ENCODE measurements at regions not wholly inside any gene's neighbourhood (a gene's known extent, or its start where the extent isn't known, plus 50 kb on each side); places are given as distances from the start of the nearest gene placed in this dataset.

DNA sequence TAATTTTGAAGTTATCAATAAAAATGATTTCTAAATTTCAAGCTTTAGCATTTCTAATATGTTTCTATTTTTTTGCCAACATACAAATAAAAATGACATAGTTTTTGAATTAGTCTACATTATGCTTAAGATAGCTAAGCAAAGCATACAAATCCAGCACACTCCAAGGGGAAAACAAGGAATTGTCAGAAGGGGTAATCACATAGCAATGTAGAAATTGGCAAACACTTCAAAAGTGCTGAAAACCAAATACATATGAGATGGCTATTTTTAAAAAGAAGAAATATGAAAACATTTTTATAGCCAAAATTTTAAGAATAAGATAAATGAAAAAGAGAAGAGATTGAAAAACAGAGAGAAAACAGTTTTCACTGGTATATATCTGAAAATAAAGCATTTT is 308.0 kb downstream of the SLC6A15 start:
- Histone ChIP-seq H3K9me3 (ENCODE audit: control insufficient read depth, low read length) (no peaks in the 10 kb centered on the region), H3K27ac (ENCODE audit: low read depth, low read length, severe bottlenecking) (no peak overlapping the region), H3K4me1 (ENCODE audit: control insufficient read depth, insufficient read depth, low read length, poor library complexity, severe bottlenecking) (peaks cover 6% of the 10 kb centered on the region), H3K4me3 (ENCODE audit: extremely low read depth, insufficient read depth, low read length, poor library complexity, severe bottlenecking) (no peak overlapping the region), H3K36me3 (ENCODE audit: control insufficient read depth, insufficient read depth, low read length) (no peaks in the 10 kb centered on the region)

DNA sequence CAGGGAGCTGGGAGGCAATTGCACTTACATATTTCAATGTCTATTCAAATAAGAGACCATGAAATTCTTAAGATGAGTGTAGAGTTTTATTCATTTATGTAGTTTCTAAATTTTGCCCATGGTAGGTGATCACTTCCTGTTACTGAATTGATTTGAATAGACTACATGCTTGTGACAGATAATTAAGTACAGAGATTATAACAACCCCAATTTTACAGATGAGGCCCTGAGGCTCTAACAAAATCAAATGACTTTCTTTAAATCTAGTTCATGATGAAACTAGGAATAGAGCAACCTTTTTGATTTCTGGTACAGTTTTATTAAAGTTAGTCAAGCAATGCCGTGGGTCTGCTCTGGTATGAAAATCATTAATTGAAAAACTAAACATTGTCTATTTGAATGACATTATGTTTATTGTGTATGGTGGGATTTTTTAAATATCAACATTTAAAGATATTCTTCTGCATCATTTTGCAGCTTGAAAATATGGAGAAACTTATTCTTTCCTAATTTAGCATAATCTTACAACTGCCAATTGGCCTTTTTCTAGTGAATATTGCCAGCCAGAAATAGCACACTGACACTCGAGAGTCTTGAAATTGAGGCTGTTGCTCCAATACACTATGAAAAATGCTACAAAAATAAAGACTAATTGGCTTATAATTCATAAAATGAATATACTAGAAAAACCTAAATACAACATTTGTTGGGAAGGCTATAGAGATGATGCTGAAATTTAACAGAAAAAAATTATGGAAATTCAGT is 308.9 kb downstream of the SLC6A15 start:
- Histone ChIP-seq H3K4me1 (ENCODE audit: control insufficient read depth, insufficient read depth, low read length, poor library complexity, severe bottlenecking) (peaks cover 12% of the 10 kb centered on the region), H3K9me3 (ENCODE audit: control insufficient read depth, low read length) (no peaks in the 10 kb centered on the region), H3K27ac (ENCODE audit: low read depth, low read length, severe bottlenecking) (no peak overlapping the region), H3K4me3 (ENCODE audit: extremely low read depth, insufficient read depth, low read length, poor library complexity, severe bottlenecking) (no peak overlapping the region), H3K36me3 (ENCODE audit: control insufficient read depth, insufficient read depth, low read length) (no peaks in the 10 kb centered on the region)
- no CpG with 5 or more reads among the region's 2 CpGs for WGBS, 2 experiments (ENCODE audit: insufficient coverage in 2 of 2)

DNA sequence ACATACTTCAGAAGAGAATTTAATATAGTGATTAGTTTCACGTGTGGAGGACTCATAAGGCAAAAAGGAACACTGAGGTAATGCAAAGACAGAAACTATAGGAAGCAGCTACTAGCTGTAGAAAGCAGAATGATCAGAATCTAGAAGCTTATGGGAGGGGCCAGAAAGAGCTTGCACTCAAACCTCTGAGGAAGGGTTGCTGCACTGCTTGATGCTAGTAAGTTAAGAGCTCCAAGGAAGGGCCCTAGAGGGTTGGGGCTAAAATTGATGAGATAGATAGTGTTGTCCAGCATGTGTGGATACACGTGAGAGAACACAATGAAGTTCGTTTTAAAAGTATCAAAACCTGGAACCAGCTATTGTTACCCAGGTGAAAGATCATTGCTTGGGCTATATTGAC is 311.1 kb downstream of the SLC6A15 start:
- Histone ChIP-seq H3K4me1 (ENCODE audit: control insufficient read depth, insufficient read depth, low read length, poor library complexity, severe bottlenecking) (peaks cover 12% of the 10 kb centered on the region), H3K27ac (ENCODE audit: low read depth, low read length, severe bottlenecking) (no peak overlapping the region), H3K36me3 (ENCODE audit: control insufficient read depth, insufficient read depth, low read length) (no peaks in the 10 kb centered on the region), H3K4me3 (ENCODE audit: extremely low read depth, insufficient read depth, low read length, poor library complexity, severe bottlenecking) (no peak overlapping the region), H3K9me3 (ENCODE audit: control insufficient read depth, low read length) (no peaks in the 10 kb centered on the region)
- 71 to 86% methylated on average over 1 to 2 of the region's 3 CpGs for WGBS, 2 experiments (ENCODE audit: insufficient coverage in 2 of 2)

DNA sequence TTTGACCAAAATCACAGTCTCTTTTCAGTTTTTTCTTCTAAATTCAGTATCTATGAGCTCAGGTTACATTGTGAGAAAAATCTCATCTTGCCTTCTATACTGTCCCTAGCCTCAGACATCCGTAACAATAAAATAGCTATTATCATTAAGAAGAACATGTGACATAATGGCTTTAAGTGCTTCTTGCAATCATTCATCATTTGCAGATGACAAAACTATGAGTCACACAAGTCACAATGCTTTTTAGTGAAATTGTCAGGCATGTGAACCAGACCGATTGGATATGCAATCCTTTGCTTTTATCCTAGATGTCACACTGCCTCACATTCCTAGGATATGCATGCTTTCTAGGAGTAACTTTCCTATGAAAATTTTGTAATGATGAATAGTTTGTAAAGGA is 313.1 kb downstream of the SLC6A15 start:
- no peak overlapping the region for H3K4me3 ChIP-seq (ENCODE audit: extremely low read depth, insufficient read depth, low read length, poor library complexity, severe bottlenecking)
- H3K4me1 ChIP-seq (ENCODE audit: control insufficient read depth, insufficient read depth, low read length, poor library complexity, severe bottlenecking), result peaks cover 12% of the 10 kb centered on the region
- peak overlapping the region; percentile 55 for H3K27ac ChIP-seq (ENCODE audit: low read depth, low read length, severe bottlenecking)
- WGBS, 2 experiments (ENCODE audit: insufficient coverage in 2 of 2), result no CpG with 5 or more reads among the region's 2 CpGs
- H3K36me3 ChIP-seq (ENCODE audit: control insufficient read depth, insufficient read depth, low read length), result no peaks in the 10 kb centered on the region
- no peaks in the 10 kb centered on the region for H3K9me3 ChIP-seq (ENCODE audit: control insufficient read depth, low read length)

DNA sequence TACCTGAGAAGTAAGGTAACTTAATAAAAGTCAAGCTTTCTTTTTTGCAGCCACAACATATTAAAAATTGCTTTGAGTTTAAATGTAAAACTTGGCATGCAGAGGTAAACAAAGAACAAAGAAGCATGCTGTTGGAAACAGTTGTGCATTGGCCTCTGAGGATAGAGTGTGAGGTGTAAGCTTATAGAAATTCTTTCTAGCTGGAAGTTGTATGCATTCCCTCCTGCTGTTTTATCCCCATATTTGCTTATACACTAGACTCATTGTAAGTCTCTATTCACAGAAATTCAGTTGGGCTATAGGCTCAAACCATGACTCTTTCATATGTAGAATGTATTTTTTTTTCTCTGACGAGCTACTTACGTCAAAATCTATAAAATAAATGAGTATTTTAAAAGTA is 316.3 kb downstream of the SLC6A15 start:
- no peak overlapping the region for H3K27ac ChIP-seq (ENCODE audit: low read depth, low read length, severe bottlenecking)
- no peaks in the 10 kb centered on the region for H3K36me3 ChIP-seq (ENCODE audit: control insufficient read depth, insufficient read depth, low read length)
- H3K4me1 ChIP-seq (ENCODE audit: control insufficient read depth, insufficient read depth, low read length, poor library complexity, severe bottlenecking), result peaks cover 12% of the 10 kb centered on the region
- no peaks in the 10 kb centered on the region for H3K9me3 ChIP-seq (ENCODE audit: control insufficient read depth, low read length)
- no CpG with 5 or more reads among the region's 2 CpGs for WGBS, 2 experiments (ENCODE audit: insufficient coverage in 2 of 2)
- H3K4me3 ChIP-seq (ENCODE audit: extremely low read depth, insufficient read depth, low read length, poor library complexity, severe bottlenecking), result no peak overlapping the region

DNA sequence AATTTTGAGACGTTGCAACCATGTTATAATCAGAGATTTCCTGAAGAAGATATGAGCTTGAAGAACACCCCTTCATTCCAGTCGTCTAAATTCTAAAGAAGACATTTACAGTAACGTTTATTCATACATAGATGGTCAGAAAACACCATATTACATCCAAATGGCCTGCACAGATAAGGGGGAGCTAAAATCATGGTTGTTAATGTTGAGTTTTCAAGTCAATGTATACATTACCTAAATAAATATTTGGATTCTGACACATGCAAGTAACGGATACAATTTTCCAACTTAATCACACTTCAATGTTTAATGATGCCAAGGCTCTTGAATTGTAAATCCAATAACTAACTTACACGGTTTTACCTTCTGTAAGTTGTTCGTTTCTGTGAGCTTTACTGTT is 318.4 kb downstream of the SLC6A15 start:
- no peak overlapping the region for H3K4me3 ChIP-seq (ENCODE audit: extremely low read depth, insufficient read depth, low read length, poor library complexity, severe bottlenecking)
- peaks cover 3% of the 10 kb centered on the region for H3K4me1 ChIP-seq (ENCODE audit: control insufficient read depth, insufficient read depth, low read length, poor library complexity, severe bottlenecking)
- no peak overlapping the region for H3K27ac ChIP-seq (ENCODE audit: low read depth, low read length, severe bottlenecking)
- WGBS, 2 experiments (ENCODE audit: insufficient coverage in 2 of 2), result 92 to 93% methylated on average over 3 to 4 of the region's 6 CpGs
- no peaks in the 10 kb centered on the region for H3K9me3 ChIP-seq (ENCODE audit: control insufficient read depth, low read length)
- no peaks in the 10 kb centered on the region for H3K36me3 ChIP-seq (ENCODE audit: control insufficient read depth, insufficient read depth, low read length)

DNA sequence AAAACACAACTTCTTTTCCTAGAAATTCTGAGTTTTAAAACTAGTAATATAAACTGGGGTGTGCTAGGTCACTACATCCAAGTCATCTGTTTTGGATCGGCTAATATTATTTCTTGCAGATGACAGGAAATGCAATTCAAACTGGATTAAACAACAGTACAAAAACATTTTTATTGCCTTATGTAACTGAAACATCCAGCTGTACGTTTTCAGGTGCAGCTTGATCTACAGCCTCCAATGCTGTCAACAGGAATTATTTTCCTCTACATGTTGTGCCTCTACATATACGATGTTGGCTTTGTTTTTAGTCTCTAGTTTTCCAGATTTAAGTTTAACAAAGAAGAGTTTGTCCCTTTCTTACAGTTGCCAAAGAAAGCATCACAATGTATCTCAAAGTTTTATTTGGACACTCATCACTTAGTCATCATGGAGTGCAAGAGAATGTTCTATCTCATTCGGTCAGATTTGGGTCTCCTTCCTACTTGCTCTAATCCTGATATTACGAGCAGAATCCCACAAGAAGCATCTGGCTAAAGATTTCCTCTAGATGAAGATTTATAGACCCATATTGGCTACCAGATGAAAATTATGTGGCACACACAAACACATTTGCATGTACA is 326.7 kb downstream of the SLC6A15 start:
- H3K36me3 ChIP-seq (ENCODE audit: control insufficient read depth, insufficient read depth, low read length), result no peaks in the 10 kb centered on the region
- no peak overlapping the region for H3K4me3 ChIP-seq (ENCODE audit: extremely low read depth, insufficient read depth, low read length, poor library complexity, severe bottlenecking)
- no peaks in the 10 kb centered on the region for H3K4me1 ChIP-seq (ENCODE audit: control insufficient read depth, insufficient read depth, low read length, poor library complexity, severe bottlenecking)
- 78 to 83% methylated on average over 3 of the region's 5 CpGs for WGBS, 2 experiments (ENCODE audit: insufficient coverage in 2 of 2)
- H3K27ac ChIP-seq (ENCODE audit: low read depth, low read length, severe bottlenecking), result no peak overlapping the region
- H3K9me3 ChIP-seq (ENCODE audit: control insufficient read depth, low read length), result no peaks in the 10 kb centered on the region

DNA sequence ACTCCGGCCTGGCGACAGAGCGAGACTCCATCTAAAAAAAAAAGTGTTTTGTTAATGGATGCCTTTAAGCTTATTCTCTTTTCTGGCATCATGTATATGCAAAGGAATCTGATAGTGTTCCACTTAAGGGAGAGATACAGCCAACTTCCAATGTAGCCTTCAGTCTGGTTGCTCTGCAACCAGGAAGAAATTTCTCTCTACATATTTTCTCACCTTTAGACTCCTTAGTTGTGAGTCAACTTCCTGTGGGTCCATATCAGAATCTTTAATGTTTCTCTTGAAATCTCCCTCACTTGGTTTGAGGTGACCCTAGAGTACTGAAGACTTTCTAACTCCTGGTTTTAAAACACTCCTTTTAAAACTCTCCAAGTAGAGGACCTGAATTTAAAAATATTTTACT is 340.4 kb downstream of the SLC6A15 start:
- Histone ChIP-seq H3K27ac (ENCODE audit: low read depth, low read length, severe bottlenecking) (no peak overlapping the region), H3K9me3 (ENCODE audit: control insufficient read depth, low read length) (no peaks in the 10 kb centered on the region), H3K4me1 (ENCODE audit: control insufficient read depth, insufficient read depth, low read length, poor library complexity, severe bottlenecking) (no peaks in the 10 kb centered on the region), H3K36me3 (ENCODE audit: control insufficient read depth, insufficient read depth, low read length) (no peaks in the 10 kb centered on the region), H3K4me3 (ENCODE audit: extremely low read depth, insufficient read depth, low read length, poor library complexity, severe bottlenecking) (no peak overlapping the region)
- WGBS, 2 experiments (ENCODE audit: insufficient coverage in 2 of 2), result 61 to 67% methylated on average over 3 of the region's 3 CpGs

DNA sequence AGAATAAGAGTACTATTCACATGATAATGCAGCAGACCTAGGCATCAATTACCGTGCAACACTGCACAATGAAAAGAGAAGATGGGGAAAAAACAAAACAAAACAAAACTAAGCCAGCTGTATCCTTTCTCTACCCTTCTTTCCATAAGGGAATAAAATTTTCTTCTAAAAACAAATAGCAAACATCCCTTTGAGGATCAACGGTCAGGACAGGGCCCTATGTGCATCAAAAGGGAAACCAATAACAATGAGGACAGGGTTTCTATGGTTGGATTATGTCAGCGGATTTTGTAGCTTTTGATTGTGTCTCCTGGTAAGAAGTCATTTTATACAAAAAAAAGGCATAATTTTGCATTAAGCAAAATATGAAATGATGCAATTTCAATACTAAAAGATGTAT is 350.3 kb downstream of the SLC6A15 start:
- H3K27ac ChIP-seq (ENCODE audit: low read depth, low read length, severe bottlenecking), result no peak overlapping the region
- H3K4me3 ChIP-seq (ENCODE audit: extremely low read depth, insufficient read depth, low read length, poor library complexity, severe bottlenecking), result no peak overlapping the region
- H3K9me3 ChIP-seq (ENCODE audit: control insufficient read depth, low read length), result no peaks in the 10 kb centered on the region
- H3K36me3 ChIP-seq (ENCODE audit: control insufficient read depth, insufficient read depth, low read length), result no peaks in the 10 kb centered on the region
- no peaks in the 10 kb centered on the region for H3K4me1 ChIP-seq (ENCODE audit: control insufficient read depth, insufficient read depth, low read length, poor library complexity, severe bottlenecking)
- WGBS, 2 experiments (ENCODE audit: insufficient coverage in 2 of 2), result 100% methylated on average over 1 of the region's 3 CpGs; no CpG with 5 or more reads in 1 of the 2 experiments

DNA sequence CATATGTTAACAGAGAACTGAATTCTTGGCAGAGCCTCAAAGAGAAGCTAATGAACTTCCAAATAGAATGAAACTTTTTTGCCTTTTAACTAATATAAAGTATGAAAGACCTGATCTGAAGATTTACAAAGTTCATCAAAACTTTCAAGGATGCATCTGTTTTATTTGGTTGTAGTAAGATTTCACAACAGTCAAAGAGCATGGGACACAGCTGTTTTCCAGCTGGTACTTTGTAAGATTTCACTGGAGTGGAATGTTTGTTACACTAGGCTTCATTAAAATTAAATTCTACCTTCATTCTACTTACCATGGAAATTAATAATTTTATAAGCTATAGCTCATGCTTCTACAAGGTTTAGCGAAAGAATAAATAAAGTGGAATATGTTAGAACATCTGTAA is 351.2 kb downstream of the SLC6A15 start:
- Histone ChIP-seq H3K4me3 (ENCODE audit: extremely low read depth, insufficient read depth, low read length, poor library complexity, severe bottlenecking) (no peak overlapping the region), H3K9me3 (ENCODE audit: control insufficient read depth, low read length) (no peaks in the 10 kb centered on the region), H3K27ac (ENCODE audit: low read depth, low read length, severe bottlenecking) (no peak overlapping the region), H3K36me3 (ENCODE audit: control insufficient read depth, insufficient read depth, low read length) (no peaks in the 10 kb centered on the region), H3K4me1 (ENCODE audit: control insufficient read depth, insufficient read depth, low read length, poor library complexity, severe bottlenecking) (no peaks in the 10 kb centered on the region)
- no CpG with 5 or more reads among the region's 1 CpG for WGBS, 2 experiments (ENCODE audit: insufficient coverage in 2 of 2)

DNA sequence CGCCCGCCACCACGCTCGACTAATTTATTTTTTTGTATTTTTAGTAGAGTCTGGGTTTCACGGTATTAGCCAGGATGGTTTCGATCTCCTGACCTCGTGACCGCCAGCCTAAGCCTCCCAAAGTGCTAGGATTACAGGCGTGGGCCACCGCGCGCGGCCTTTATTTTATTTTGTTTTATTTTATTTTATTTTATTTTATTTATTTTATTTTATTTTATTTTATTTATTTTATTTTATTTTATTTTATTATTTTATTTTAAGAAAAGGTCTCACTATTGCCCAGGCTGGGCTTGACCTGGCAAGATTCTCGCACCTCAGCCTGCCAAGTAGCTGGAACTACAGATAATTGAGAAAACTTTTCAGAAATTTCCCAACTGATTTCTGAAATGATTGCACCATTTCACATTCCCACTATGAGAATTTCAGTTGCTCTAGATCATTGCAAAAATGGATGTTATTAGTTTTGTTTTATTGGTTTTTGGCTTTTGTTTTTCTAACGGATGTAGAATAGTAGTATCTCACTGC is 358.3 kb downstream of the SLC6A15 start:
- no peaks in the 10 kb centered on the region for H3K4me1 ChIP-seq (ENCODE audit: control insufficient read depth, insufficient read depth, low read length, poor library complexity, severe bottlenecking)
- H3K4me3 ChIP-seq (ENCODE audit: extremely low read depth, insufficient read depth, low read length, poor library complexity, severe bottlenecking), result no peak overlapping the region

More for the DNA sequence above, 358.3 kb downstream of the SLC6A15 start:
- H3K9me3 ChIP-seq (ENCODE audit: control insufficient read depth, low read length), result no peaks in the 10 kb centered on the region
- H3K36me3 ChIP-seq (ENCODE audit: control insufficient read depth, insufficient read depth, low read length), result no peaks in the 10 kb centered on the region
- 97% methylated on average over 5 to 7 of the region's 15 CpGs for WGBS, 2 experiments (ENCODE audit: insufficient coverage in 2 of 2)
- H3K27ac ChIP-seq (ENCODE audit: low read depth, low read length, severe bottlenecking), result no peak overlapping the region

Data from mesodermal cell (in vitro differentiated cells).